Right ventricle myocardium superior (tissue), 1 donor: ENCODE measurements at regions not wholly inside any gene's neighbourhood (a gene's known extent, or its start where the extent isn't known, plus 50 kb on each side); places are given as distances from the start of the nearest gene placed in this dataset.

Source experiments
- ATAC-seq: fragments of 200-7000 bp; cut with Tn5 transposase; one replicate; pipeline ENCODE4 v1.9.1; 2020; ENCODE audit warnings: mild to moderate bottlenecking; ENCODE audit not compliant: poor library complexity
- DNase-seq: peaks from one replicate; pipeline ENCODE4 v3.0.0-alpha.2; 2020
- intact Hi-C: fragments of 100-400 bp; cut with DNase I; formaldehyde crosslinking; loops from one replicate; pipeline ENCODE4 v1.11.2; 2022
- donor health status: DM: no; HTN: yes; CAD: no; lungs with severe emphysema.

DNA sequence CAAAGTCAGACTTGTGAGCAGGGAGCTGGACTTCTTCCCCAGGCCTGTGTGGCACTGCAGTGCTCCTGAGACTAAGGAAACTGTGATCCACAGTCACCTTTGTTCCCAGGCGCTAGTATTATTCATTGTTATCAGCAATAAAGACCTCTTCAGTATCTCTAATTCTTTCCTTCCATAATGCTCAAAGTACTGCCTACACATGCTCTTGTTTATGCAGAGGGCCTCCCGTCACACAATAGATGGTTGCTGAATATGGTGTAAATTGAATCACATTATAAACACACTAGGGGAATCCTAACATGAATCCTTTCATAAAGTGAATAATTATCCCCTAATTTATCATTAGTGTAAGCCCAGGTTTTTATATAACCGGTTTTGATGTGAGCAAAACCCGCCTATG, 493.3 kb downstream of the BUD13 start:
- intact Hi-C loops: loop anchor here (5.0 kb wide), 2 partner anchors 287 to 957 kb away; no protein-coding TSS in a partner anchor
- ATAC-seq (no peak), DNase-seq (no peak)

GRCh38 chr11:116278076-116278475, 494.7 kb downstream of the BUD13 start:
- DNase-seq: no peak
- no peak for ATAC-seq
- intact Hi-C loops: loop anchor here (5.0 kb wide), 2 partner anchors 286 to 956 kb away; no protein-coding TSS in a partner anchor

DNA sequence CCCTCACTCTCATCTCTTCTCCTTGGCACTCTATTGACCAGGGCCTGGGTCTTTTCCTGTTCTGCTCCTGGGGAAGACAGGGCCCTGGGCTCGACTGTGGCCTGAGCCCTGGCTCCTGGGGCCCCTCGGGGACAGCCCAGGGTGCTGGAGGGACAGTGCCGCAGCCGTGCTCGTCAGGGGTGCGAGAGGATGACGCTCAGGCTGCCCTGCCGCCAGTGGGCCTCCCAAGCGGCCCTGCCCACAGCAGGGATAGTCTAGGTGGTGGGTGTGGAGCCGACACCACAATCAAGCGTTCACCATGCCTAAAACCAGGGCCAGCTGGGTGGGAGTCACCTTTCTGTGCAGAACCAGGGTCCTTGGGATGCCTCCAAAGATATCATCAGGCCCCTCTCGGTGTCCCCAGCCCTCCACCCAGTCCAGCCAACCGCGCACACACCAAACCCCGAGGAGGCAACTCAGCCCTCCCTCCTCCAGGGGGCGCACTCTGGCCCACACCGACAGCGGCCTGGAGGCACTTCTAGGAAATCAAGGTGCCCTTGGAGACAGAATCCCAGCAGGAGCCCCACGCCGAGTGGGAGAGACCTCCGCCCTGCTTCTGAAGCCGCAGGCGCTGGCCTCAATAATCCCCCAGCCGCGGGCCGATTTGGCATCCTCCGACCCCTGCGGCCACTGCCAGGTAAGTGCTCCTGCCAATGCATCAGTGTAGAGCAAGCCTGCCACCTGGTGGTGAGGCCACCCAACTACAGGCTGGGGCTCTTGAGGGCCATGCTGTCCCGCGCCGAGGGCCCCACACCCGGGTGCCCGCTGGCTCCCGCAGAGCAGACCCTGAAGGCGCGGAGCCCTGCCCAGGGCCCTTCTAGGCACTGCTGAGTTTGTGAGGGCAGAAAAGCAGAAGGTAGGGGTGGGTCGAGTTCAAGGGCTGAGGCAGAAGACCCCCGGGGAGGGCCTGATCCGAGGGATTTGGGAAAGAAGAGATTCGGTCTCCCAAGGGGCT, 496.4 kb downstream of the BUD13 start:
- DNase-seq: peak; percentile 86
- intact Hi-C loops: loop anchor here (5.0 kb wide), 2 partner anchors 284 to 954 kb away; no protein-coding TSS in a partner anchor
- ATAC-seq: peak; percentile 91

- ATAC-seq: peak; percentile 15
- no peak for DNase-seq
Measured at GRCh38 chr11:116275635-116276034, 497.2 kb downstream of the BUD13 start.

GRCh38 chr11:116274521-116274920, 498.3 kb downstream of the BUD13 start:
- intact Hi-C loops: no loop called here
- ATAC-seq: no peak

More at GRCh38 chr11:116275635-116276034, 497.2 kb downstream of the BUD13 start:
- intact Hi-C loops: loop anchor here (5.0 kb wide), 2 partner anchors 283 to 953 kb away; no protein-coding TSS in a partner anchor

DNA sequence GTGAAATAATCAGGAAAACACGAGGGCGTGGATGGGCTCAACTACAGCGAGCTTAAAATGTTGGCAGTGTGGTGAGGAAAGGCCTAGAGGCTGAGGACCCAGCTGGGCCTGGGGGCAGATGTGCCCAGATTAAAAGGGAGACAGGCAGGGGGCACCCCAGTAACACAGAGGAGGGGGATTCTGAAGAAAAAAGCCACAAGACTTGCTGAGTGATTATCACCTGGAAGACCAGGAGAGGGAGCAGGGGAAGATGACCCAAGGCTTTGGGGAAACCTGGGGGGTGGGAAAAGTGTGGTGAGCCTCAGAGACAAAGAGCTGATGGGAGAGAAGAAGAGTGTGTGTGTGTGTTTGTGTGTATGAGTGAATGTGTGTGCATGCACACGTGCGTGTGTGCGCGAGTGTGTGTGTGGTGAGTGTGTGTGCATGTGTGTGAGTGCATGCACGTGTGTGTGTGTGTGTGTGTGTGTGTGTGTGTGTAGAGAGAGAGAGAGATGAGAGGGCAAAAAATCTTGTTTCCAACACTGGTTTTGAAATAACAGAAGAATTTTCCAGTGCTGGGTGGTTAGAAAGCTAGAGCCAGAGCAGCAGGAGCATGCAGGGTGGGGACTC, 500.5 kb downstream of the BUD13 start:
- ATAC-seq: no peak
- no peak for DNase-seq
- intact Hi-C loops: no loop called here

More at GRCh38 chr11:116274521-116274920, 498.3 kb downstream of the BUD13 start:
- DNase-seq: no peak

GRCh38 chr11:116271479-116271878, 501.3 kb downstream of the BUD13 start:
- ATAC-seq (no peak), DNase-seq (no peak)
- intact Hi-C loops: no loop called here

DNA sequence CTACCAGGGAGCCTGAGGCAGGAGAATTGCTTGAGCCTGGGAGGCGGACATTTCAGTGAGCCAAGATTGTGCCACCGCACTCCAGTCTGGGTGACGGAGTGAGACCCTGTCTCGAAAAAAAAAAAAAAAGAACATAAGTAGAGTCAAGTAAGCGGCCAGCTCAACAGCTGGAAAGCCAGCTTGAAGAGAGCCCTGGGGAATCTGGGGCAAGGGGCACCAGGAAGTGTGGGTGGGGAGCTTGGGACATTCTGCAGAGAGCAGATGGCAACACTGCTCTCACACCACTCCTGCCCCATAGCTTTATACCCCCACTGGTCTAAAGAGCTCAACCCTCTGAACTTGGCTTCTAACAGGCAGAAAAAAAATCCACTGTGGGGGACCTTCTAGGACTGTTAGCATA, 505.6 kb downstream of the BUD13 start:
- no peak for DNase-seq
- intact Hi-C loops: no loop called here
- ATAC-seq: no peak

DNA sequence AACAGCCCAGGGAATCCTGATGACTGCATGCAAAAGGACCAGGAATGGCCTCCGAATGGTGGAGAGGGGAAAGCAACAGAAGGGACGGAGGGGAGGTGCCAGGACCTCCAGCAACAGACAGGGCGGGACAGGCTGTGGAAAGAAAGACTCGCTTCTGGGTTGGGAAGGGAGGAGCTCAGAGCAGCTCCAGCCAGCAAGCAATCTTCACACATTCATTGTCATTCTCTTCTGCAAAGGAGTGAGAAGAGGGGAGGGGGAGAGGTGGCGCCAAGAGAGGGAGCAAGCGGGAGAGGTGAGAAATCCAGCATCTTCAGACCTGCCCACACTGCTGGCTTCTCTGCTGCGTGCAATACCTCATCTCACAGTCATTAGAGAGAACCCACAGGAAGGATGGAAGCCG, 509.0 kb downstream of the BUD13 start:
- intact Hi-C loops: no loop called here
- no peak for DNase-seq
- no peak for ATAC-seq

DNA sequence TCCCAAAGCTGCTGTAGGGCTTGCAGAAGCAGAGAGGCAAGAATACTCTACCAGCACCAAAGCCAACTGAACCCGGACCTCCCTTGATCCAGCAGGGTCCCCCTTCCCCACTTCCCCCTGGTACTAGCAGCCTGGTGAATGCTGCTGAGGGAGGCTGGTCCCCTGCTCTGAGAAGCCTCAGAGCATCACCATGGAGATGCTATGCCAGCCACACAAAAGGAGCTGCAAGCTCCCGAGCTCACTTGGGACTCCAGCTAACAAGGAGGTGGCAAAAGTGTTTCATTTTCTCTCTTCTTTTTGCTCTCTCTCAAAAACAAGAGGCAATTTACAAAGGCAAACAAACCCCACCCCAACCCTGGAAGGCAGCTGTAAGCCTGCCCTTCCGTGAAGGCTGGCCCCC, 509.8 kb downstream of the BUD13 start:
- ATAC-seq: no peak
- intact Hi-C loops: no loop called here
- DNase-seq: no peak

GRCh38 chr11:116262370-116262769, 510.4 kb downstream of the BUD13 start:
- DNase-seq (no peak), ATAC-seq (no peak)
- intact Hi-C loops: no loop called here

GRCh38 chr11:116261606-116262005, 511.2 kb downstream of the BUD13 start:
- intact Hi-C loops: no loop called here
- ATAC-seq (no peak), DNase-seq (no peak)

DNA sequence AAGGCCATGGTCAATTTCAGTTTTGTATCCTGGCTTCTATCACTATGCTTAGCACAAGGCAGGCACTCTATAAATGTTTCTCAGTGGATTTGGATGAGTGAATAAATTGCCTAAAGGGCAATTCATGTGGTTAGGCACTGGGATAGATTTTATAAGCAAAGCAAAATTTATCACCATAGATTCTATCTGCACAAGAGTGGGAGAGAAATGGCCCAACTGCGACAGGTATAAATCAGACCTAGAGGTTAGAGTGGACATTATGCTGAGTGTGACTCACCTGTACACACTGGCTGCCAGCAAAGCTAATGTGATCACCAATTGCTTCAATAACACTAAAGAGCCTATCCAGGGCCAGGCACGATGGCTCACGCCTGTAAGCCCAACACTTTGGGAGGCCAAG, 514.0 kb downstream of the BUD13 start:
- ATAC-seq (no peak), DNase-seq (no peak)
- intact Hi-C loops: no loop called here

DNA sequence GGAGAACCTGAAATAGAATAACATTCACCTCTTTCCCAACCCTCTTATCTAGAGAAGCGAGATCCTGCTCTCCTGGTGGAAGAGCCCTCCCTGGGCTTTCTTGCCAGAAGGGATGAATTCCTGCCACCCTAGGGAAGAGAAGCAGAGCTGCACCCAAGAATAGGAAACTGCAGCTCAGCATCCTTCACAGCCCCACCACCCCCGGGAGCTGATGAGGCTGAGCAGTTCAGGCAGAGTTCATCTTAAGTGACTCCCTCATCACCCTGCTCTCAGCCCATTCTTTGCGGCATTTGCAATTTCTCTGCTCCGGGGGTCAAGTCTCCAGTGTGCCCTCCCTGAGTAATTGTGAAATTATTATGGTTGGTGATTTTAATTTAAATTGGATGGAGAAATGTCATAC, 514.9 kb downstream of the BUD13 start:
- no peak for ATAC-seq
- no peak for DNase-seq
- intact Hi-C loops: no loop called here

GRCh38 chr11:116257092-116257491, 515.7 kb downstream of the BUD13 start:
- ATAC-seq (no peak), DNase-seq (no peak)
- intact Hi-C loops: no loop called here

GRCh38 chr11:116256215-116256614, 516.6 kb downstream of the BUD13 start:
- DNase-seq (no peak), ATAC-seq (no peak)
- intact Hi-C loops: no loop called here

DNA sequence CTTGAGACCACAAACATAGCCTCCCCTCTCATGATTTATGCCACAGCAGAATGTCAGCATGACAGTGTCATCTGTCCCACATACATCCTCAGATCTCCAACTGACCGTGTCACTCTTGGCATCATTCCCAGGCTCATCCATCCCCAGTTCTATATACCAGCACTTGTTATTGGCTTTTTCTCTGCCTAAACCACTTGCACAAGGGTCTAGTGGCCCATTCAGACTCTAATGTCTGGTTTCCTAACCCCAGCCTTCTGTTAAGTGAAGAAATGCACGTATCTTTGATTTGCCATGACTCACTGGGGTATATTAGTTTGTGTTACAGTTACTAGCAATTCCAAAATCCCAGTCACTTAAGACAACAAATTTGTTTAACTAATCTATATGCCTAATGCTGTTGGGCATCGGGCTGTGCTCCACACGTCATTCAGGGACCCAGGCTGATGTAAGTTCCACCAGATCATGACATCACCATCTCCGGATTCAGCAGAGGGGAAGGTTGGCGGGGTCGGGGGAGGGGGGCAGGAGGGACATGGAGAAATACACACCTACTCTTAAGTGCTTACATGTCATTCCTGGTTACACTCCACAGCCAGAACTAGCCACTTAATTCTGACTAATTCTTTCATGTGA, 517.4 kb downstream of the BUD13 start:
- no peak for ATAC-seq
- no peak for DNase-seq

GRCh38 chr11:116250155-116250554, 522.6 kb downstream of the BUD13 start:
- no peak for ATAC-seq
- no peak for DNase-seq
- intact Hi-C loops: no loop called here

More for the DNA sequence above, 517.4 kb downstream of the BUD13 start:
- intact Hi-C loops: no loop called here

DNA sequence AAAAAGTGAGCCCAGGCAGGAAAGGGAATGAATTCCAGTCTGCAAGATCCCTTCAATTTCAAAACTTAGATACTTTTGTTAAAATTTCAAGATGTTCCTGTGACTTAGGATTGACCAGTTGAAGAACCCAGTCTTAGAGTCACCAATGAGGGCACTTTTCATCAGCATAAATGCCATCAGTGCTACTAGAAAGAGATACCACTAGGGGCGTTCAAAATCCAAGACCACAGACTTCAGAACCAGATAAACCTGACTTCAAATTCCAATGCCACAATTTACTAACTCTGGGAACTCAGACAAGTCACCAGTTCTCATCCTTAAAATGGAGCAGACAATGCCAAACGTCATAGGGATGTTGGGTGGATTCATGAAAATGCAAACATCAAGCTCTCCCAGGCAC, 523.2 kb downstream of the BUD13 start:
- ATAC-seq: no peak
- intact Hi-C loops: no loop called here
- no peak for DNase-seq
